HG03520 (cell line): ENCODE measurements at regions not wholly inside any gene's neighbourhood (a gene's known extent, or its start where the extent isn't known, plus 50 kb on each side); places are given as distances from the start of the nearest gene placed in this dataset.
"Not testable (repeated sequence)": the region's sequence is repeated elsewhere in the genome, so short reads cannot be mapped to it uniquely, and the experiment has no call there.

Experiments
- ATAC-seq: cut with Tn5 transposase; IDR thresholded peaks from one replicate; pipeline ENCODE4 v1.9.1; 2021; ENCODE audit warnings: mild to moderate bottlenecking, moderate library complexity; ENCODE audit not compliant: unreplicated experiment

DNA sequence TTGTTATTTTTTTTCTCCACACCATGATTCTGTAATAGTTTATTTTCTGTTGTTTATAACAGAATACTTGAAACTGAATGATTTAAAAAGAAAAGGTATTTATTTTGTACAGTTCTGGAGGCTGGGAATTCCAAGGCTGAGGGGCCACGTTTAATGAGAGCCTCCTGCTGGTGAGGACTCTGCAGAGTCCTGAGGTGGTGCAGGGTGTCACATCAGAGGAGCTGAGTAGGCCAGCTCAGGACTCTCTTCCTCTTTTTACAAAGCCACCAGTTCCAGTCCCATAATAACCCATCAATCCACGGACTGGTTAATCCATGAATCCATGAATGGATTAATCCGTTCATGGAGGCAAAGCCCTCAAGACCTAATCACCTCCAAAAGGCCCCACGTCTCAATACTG is 71.6 kb downstream of the TFAP2A start:
- no peak for ATAC-seq

- ATAC-seq = no peak
Observed at GRCh38 chr6:10341605-10342004, 73.3 kb downstream of the TFAP2A start.

DNA sequence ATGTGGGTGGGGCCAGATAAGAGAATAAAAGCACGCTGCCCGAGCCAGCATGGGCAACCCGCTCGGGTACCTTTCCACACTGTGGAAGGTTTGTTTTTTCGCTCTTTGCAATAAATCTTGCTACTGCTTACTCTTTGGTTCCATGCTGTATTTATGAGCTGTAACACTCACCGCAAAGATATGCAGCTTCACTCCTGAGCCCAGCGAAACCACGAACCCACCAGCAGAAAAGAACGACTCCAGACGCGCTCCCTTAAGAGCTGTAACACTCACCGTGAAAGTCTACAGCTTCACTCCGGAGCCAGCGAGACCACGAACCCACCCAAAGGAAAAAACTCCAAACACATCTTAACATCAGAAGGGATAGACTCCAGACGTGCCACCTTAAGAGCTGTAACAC is 76.7 kb downstream of the TFAP2A start:
- no peak for ATAC-seq

- ATAC-seq = not testable (repeated sequence)
Observed at GRCh38 chr6:10337376-10337775, 77.5 kb downstream of the TFAP2A start.

- no peak for ATAC-seq
Observed at GRCh38 chr6:10332111-10332510, 82.8 kb downstream of the TFAP2A start.

GRCh38 chr6:10331334-10331968 is 83.4 kb downstream of the TFAP2A start:
- no peak for ATAC-seq

- ATAC-seq = no peak
Observed at GRCh38 chr6:10330515-10330914, 84.4 kb downstream of the TFAP2A start.

GRCh38 chr6:10323018-10323417 is 91.9 kb downstream of the TFAP2A start:
- no peak for ATAC-seq

GRCh38 chr6:10320291-10320690 is 94.6 kb downstream of the TFAP2A start:
- ATAC-seq = no peak

DNA sequence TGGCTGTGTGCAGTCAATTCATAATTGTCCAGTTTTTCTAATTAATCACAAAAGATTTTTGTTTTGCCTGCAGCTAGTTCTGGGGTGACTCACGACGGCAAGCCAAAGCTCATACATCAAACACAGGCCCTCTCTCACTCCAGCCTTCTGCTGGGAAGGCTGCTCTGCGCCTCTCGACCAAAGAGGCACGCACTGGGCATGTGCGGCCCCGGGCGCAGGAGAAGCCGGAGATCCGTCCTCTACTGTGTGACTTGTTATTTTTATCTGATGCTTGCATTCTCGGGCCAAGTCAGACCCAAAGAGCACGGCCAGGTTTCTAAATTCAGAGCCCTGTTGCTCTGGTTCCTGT is 98.5 kb downstream of the TFAP2A start:
- ATAC-seq = no peak

GRCh38 chr6:10315658-10316372 is 99.1 kb downstream of the TFAP2A start:
- no peak for ATAC-seq

- ATAC-seq = no peak
Observed at GRCh38 chr6:10315034-10315433, 99.8 kb downstream of the TFAP2A start.

DNA sequence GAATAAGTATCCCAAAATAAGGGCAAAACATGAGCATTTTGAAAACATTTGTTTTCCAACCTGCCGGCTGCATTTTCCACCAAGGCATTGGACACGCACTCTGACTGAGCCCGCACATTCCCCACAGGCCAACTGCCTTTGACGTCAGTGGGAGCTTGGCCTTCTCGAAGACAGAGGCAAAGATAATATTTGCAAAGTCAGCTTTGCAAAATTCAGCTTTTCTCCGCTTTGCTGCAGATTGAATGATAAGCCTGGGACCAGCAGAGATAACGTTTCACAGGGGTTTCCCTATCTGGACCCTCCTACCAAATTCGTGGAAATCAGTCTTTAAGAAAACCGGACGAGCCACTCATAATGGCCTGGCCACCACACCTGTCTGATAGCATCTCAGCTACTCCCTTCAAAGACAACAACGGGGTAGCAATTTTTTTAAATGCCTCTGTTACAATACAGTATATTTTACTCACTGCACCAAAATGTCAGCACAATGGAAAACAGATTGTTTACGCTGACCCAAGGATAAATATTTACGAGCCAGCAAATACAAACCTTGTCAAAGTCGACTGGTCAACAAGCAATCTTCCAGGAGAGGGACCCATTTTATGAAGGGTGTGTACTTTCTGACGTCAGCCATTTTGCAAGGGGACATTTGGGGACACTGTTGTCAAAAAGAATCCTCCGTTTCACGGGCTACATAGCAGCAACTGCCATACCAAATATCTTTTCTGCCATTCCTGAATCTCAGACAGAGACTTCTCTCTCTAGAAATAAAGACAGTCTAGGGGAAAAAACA is 100.5 kb downstream of the TFAP2A start:
- no peak for ATAC-seq

DNA sequence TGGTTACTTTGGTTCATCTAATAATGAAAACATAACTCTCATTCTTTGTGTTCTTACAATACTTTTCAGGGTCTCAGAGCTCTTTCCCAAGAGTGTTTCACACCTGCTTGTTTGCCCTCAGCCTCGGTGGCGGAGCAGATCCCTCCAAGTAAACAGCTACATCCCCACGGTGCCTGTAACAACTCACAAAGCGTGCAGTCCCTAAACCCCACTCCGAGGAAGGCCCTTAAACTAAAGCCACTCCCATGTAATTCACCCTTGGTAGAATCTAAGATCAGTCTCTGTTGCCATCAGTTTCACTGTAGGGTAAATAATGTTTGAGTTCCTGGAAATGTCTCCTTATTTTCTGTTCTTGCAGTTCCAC is 101.1 kb downstream of the TFAP2A start:
- ATAC-seq = no peak

GRCh38 chr6:10312445-10312844 is 102.4 kb downstream of the TFAP2A start:
- ATAC-seq = no peak

GRCh38 chr6:10311546-10312405 is 103.1 kb downstream of the TFAP2A start:
- not testable (repeated sequence) for ATAC-seq

DNA sequence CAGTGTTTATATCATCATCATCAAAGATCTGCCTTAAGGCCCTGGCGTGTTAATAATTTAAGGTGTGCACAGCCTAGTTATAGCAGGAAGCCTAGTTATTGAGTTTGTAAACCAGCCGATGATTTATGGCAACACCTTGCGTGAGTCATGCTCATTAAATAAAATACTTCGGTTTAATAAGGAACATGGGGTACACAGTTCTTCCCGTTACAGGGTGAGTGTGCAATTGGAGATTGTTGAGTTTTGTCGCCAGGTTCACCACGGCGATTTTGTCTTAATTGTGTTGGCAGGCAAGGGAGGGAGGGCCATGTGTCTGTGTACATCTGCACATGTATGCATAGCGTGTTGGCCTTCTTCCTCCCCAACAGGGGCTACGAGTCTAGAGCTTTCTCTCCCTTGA is 104.0 kb downstream of the TFAP2A start:
- ATAC-seq = no peak

DNA sequence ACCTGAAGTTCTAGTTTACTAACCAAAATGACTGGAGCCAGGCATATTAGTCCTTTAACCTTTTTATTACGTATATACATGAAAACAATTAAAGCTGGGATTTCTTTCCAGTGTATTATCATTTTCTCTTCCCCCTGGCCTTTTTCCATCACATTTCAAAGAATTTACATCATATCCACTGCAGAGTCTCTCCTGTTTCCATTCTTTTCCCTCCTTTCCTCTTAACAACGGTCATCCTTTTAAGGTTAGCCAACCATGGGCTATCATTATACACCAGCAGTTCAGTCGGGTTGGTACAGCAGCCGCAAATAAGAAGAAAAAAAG is 104.6 kb downstream of the TFAP2A start:
- ATAC-seq = no peak

- no peak for ATAC-seq
Observed at GRCh38 chr6:10309457-10310329, 105.2 kb downstream of the TFAP2A start.

DNA sequence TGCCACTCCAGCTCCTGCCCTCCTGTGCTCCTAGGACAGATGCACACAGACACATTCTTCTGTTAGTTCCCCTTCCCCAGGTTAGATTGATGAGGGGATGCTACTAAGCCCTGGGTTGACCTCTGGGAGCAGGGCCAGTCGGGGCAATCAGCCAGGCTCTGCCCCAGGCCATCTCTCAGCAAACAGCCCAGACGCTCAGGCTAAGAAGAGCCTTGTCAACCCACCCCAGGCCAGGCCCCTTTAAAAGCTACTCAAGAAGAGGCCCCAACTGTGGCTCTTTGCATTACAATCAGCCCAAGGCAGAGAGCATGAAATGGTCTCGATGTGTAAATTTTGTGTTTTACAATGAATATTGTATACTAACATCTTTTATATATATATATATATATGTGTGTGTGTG is 107.4 kb downstream of the TFAP2A start:
- no peak for ATAC-seq
